ENCODE measurements at regions not wholly inside any gene's neighbourhood (a gene's known extent, or its start where the extent isn't known, plus 50 kb on each side); places are given as distances from the start of the nearest gene placed in this dataset.

- TF ChIP-seq CTCF (IDR thresholded peaks at IDR 0.05 in 8 of 11, conservative IDR thresholded peaks at IDR 0.05 in 3 of 11) (no peak), POLR2A (IDR thresholded peaks at IDR 0.05) (no peak)
Observed at GRCh38 chr17:54795046-54795445, 105.6 kb upstream of the TOM1L1 start.
